CD4-positive, alpha-beta T cell (primary cell): ENCODE measurements at regions not wholly inside any gene's neighbourhood (a gene's known extent, or its start where the extent isn't known, plus 50 kb on each side); places are given as distances from the start of the nearest gene placed in this dataset. TPM values are rescaled to one million over a fixed set of nuclear protein-coding genes. Genes with fewer than 3 reads are reported as not detected.
A peak's percentile ranks its signal among the peaks of the same experiment; 100 is the strongest.

Experiments used
- ATAC-seq: fragments of 200-7000 bp; cut with Tn5 transposase; one replicate; pipeline ENCODE4 v1.10.0; 2022; ENCODE audit warnings: mild to moderate bottlenecking; ENCODE audit not compliant: poor library complexity
- CTCF ChIA-PET: fragments of 350-600 bp; sonication (Branson Sonifier 250); formaldehyde crosslinking; loops from one replicate; lab custom pipeline; 2021; ENCODE audit warnings: antibody characterized with exemption, inconsistent platforms; lab: Charles Lee
- POLR2A ChIA-PET: fragments of 350-600 bp; sonication (Branson Sonifier 250); formaldehyde crosslinking; loops from one replicate; lab custom pipeline; 2021; ENCODE audit warnings: antibody characterized with exemption, inconsistent platforms; lab: Charles Lee
- DNase-seq, 14 experiments: peaks; one replicate each; pipeline ENCODE4 v3.0.0-alpha.2; 2013 to 2020; ENCODE audit warnings: mixed read lengths in 2 of 14
- H3K27ac ChIP-seq, 2 donors: one replicate each; pipeline versions ENCODE4 v1.5.1 to v1.7.0; 2013; ENCODE audit warnings: low read length in 2 of 2, low read depth in 1 of 2, mild to moderate bottlenecking in 1 of 2
- H3K27me3 ChIP-seq, 2 experiments: 1 replicate in 1 of 2; 2 replicates in 1 of 2; pipeline versions ENCODE4 v1.6.1 to v1.7.0; 2013; ENCODE audit warnings: low read length in 2 of 2, control low read depth in 1 of 2, mild to moderate bottlenecking in 1 of 2, moderate library complexity in 1 of 2; ENCODE audit not compliant: insufficient read depth in 2 of 2, control insufficient read depth in 1 of 2
- H3K36me3 ChIP-seq: one replicate; pipeline ENCODE4 v1.6.1; 2013; ENCODE audit warnings: low read length, control low read depth; ENCODE audit not compliant: insufficient read depth
- H3K4me1 ChIP-seq: one replicate; pipeline ENCODE4 v1.6.1; 2013; ENCODE audit warnings: low read length, control low read depth; ENCODE audit not compliant: insufficient read depth
- H3K4me3 ChIP-seq: one replicate; pipeline ENCODE4 v1.5.1; 2013; ENCODE audit warnings: mild to moderate bottlenecking, low read length, moderate library complexity
- H3K9me3 ChIP-seq, 2 experiments: 1 replicate in 1 of 2; 2 replicates in 1 of 2; pipeline versions ENCODE4 v1.6.1 to v1.7.0; 2013; ENCODE audit warnings: low read length in 2 of 2, mild to moderate bottlenecking in 2 of 2, control low read depth in 1 of 2, moderate library complexity in 1 of 2; ENCODE audit not compliant: control insufficient read depth in 1 of 2, insufficient read depth in 1 of 2
- H3K27ac Mint-ChIP-seq: one replicate; pipeline ENCODE4 v1.8.0; 2020; ENCODE audit warnings: mixed read lengths
- H3K27me3 Mint-ChIP-seq: one replicate; pipeline ENCODE4 v1.8.0; 2021; ENCODE audit warnings: mixed read lengths
- H3K36me3 Mint-ChIP-seq: one replicate; pipeline ENCODE4 v1.8.0; 2021; ENCODE audit warnings: low read depth, mixed read lengths
- H3K4me1 Mint-ChIP-seq: one replicate; pipeline ENCODE4 v1.8.0; 2021; ENCODE audit warnings: low read depth, mixed read lengths
- H3K4me3 Mint-ChIP-seq: one replicate; pipeline ENCODE4 v1.8.0; 2020; ENCODE audit warnings: mild to moderate bottlenecking, mixed read lengths
- H3K9me3 Mint-ChIP-seq: one replicate; pipeline ENCODE4 v1.8.0; 2020; ENCODE audit warnings: mixed read lengths
- intact Hi-C, 2 experiments: fragments of 100-400 bp; cut with DNase I in 1 of 2; cut with micrococcal nuclease in 1 of 2; formaldehyde crosslinking; loops; one replicate each; pipeline versions ENCODE4 v1.15.1 to v1.9.0; 2023 to 2025; cut with DNase I, micrococcal nuclease
- microRNA-seq: library from miRNA; unstranded; fragments of <30 nt; microRNA quantifications from one replicate; pipeline ENCODE4 v1.2.0, GENCODE V29; 2021; ENCODE audit warnings: borderline microRNAs expressed, borderline replicate concordance
- TF ChIP-seq, protein P1 (sequence below): fragments of 200-600 bp; IDR thresholded peaks from one replicate; pipeline ENCODE4 v1.8.0; 2022; ENCODE audit warnings: antibody characterized with exemption, mild to moderate bottlenecking

- no peak overlapping the region for H3K27ac Mint-ChIP-seq
- CTCF ChIA-PET: no interaction called here
- no peaks in the 10 kb centered on the region for H3K27me3 Mint-ChIP-seq
- Histone ChIP-seq H3K36me3 (no peaks in the 10 kb centered on the region), H3K27ac (no peak overlapping the region), H3K27me3 (no peaks in the 10 kb centered on the region), H3K4me3 (no peak overlapping the region), H3K4me1 (no peaks in the 10 kb centered on the region), H3K9me3 (peaks cover 0 to 3% of the 10 kb centered on the region in 2 experiments)
- TF ChIP-seq, protein P1, sequence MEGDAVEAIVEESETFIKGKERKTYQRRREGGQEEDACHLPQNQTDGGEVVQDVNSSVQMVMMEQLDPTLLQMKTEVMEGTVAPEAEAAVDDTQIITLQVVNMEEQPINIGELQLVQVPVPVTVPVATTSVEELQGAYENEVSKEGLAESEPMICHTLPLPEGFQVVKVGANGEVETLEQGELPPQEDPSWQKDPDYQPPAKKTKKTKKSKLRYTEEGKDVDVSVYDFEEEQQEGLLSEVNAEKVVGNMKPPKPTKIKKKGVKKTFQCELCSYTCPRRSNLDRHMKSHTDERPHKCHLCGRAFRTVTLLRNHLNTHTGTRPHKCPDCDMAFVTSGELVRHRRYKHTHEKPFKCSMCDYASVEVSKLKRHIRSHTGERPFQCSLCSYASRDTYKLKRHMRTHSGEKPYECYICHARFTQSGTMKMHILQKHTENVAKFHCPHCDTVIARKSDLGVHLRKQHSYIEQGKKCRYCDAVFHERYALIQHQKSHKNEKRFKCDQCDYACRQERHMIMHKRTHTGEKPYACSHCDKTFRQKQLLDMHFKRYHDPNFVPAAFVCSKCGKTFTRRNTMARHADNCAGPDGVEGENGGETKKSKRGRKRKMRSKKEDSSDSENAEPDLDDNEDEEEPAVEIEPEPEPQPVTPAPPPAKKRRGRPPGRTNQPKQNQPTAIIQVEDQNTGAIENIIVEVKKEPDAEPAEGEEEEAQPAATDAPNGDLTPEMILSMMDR: no peak
- POLR2A ChIA-PET: no interaction called here
- H3K9me3 Mint-ChIP-seq: no peaks in the 10 kb centered on the region
- no peaks in the 10 kb centered on the region for H3K36me3 Mint-ChIP-seq
- ATAC-seq (no peak), DNase-seq (peak in 1 of 14 experiments; percentile 12)
- intact Hi-C loops: no loop called here
- no peaks in the 10 kb centered on the region for H3K4me1 Mint-ChIP-seq
- no peak overlapping the region for H3K4me3 Mint-ChIP-seq
These were observed 50.2 kb upstream of the NR3C1 start for GRCh38 chr5:143453720-143454119.

Small RNA genes in the stretch of these regions (microRNA-seq; reads per million reads assigned to microRNA genes)
- gene MIR5197: not detected
